H1 (cell line): ENCODE measurements at regions not wholly inside any gene's neighbourhood (a gene's known extent, or its start where the extent isn't known, plus 50 kb on each side); places are given as distances from the start of the nearest gene placed in this dataset.

Experiments used
- BACH1 ChIP-seq: IDR thresholded peaks from 2 replicates; pipeline ENCODE4 v1.6.1; 2012; ENCODE audit warnings: low read length, improper control_type of control experiment
- CHD7 ChIP-seq: fragments of 300-600 bp; sonication (generic); IDR thresholded peaks from 2 replicates; pipeline ENCODE4 v1.7.1; 2012; ENCODE audit warnings: low read length, moderate library complexity, mild to moderate bottlenecking, inconsistent platforms; ENCODE audit not compliant: insufficient replicate concordance
- PHF8 ChIP-seq: fragments of 200-600 bp; sonication (generic); conservative IDR thresholded peaks from 2 replicates; pipeline ENCODE4 v1.7.1; 2012; ENCODE audit warnings: low read depth, mild to moderate bottlenecking, inconsistent platforms, low read length, moderate library complexity
- RNF2 ChIP-seq: fragments of 200-900, 300-1000 bp; sonication (generic); IDR thresholded peaks from 2 replicates; pipeline ENCODE4 v1.7.1; 2016; ENCODE audit warnings: borderline replicate concordance, low read depth, mild to moderate bottlenecking, antibody characterized with exemption, low read length; ENCODE audit not compliant: poor library complexity, severe bottlenecking; ENCODE audit errors: missing control alignments
- TAF7 ChIP-seq: optimal IDR thresholded peaks from 2 replicates; pipeline ENCODE3; 2011; ENCODE audit warnings: low read depth, mild to moderate bottlenecking, inconsistent platforms, low read length, moderate library complexity, borderline replicate concordance

DNA sequence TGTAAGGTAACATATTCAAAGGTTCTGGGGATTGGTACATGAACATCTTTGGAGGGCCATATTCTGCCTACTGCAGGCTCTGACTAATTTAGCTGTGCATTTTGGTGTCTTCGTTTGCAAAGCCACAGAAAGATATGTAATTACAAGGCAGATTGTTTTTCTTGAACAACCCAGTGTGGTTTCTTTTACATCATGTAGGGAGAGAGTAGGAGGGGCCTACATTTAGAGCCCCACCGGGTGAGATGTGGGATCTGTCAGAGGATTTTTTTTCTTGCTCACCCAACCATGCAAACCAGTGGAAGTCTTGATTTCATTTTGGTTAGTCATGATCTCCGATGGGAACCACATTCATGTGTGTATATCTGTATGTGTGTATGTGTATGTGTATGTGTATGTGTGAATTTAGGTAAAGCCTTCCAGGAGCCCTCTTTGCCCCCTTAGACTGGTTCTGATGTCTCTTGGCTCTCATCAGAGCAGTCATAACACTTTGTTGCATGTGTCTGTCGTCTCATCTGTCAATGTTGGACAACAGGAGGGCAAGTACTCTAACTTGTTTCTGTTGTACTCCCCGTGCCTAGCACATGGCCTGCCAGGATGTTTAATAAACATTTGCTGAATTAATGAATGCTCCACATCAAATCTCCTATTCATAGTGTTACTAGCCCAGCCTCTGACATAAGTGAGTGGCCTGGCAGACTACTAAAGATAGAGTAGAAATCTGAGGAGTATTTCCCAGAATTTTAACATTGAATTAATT is 239.9 kb downstream of the MTX2 start (continued):
- TF ChIP-seq CHD7 (no peak), TAF7 (no peak), PHF8 (no peak), BACH1 (no peak), RNF2 (no peak)
